SW480 (cell line): ENCODE measurements at regions not wholly inside any gene's neighbourhood (a gene's known extent, or its start where the extent isn't known, plus 50 kb on each side); places are given as distances from the start of the nearest gene placed in this dataset.
"Not testable (repeated sequence)": the region's sequence is repeated elsewhere in the genome, so short reads cannot be mapped to it uniquely, and the experiment has no call there.

ENCODE experiments used
- DNase-seq: peaks from one replicate; pipeline ENCODE4 v3.0.0-alpha.2; 2016; ENCODE audit warnings: low spot score

- DNase-seq, result not testable (repeated sequence)
Measured at GRCh38 chr15:24509714-24510113, 165.9 kb upstream of the NPAP1 start.

DNA sequence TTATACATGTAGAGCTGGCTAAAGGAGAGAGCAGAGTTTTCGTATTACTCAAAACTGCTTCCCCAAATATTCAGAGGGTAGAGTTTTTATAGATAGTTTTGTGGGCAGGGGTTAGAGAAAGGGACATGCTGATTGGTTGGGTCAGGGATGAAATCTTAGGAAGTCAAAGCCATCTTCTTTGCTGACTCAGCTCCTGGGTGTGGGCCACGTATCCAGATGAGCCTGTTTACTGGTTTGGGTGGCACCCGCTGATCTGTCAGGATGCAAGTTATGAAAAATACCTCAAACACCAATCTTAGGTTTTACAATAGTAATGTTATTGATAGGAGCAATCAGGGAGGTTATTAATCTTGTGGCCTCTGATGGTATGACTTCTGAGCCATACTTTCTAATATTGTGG is 164.0 kb upstream of the NPAP1 start:
- not testable (repeated sequence) for DNase-seq

GRCh38 chr15:24518772-24519171 is 156.8 kb upstream of the NPAP1 start:
- DNase-seq, result not testable (repeated sequence)

- not testable (repeated sequence) for DNase-seq
Measured at GRCh38 chr15:24531235-24531634, 144.3 kb upstream of the NPAP1 start.

GRCh38 chr15:24534032-24534431 is 141.5 kb upstream of the NPAP1 start:
- not testable (repeated sequence) for DNase-seq

- DNase-seq, result not testable (repeated sequence)
Measured at GRCh38 chr15:24557281-24557680, 118.3 kb upstream of the NPAP1 start.

- DNase-seq, result no peak
Measured at GRCh38 chr15:24607636-24608035, 67.9 kb upstream of the NPAP1 start.

- DNase-seq, result no peak
Measured at GRCh38 chr15:24617646-24618045, 57.9 kb upstream of the NPAP1 start.

DNA sequence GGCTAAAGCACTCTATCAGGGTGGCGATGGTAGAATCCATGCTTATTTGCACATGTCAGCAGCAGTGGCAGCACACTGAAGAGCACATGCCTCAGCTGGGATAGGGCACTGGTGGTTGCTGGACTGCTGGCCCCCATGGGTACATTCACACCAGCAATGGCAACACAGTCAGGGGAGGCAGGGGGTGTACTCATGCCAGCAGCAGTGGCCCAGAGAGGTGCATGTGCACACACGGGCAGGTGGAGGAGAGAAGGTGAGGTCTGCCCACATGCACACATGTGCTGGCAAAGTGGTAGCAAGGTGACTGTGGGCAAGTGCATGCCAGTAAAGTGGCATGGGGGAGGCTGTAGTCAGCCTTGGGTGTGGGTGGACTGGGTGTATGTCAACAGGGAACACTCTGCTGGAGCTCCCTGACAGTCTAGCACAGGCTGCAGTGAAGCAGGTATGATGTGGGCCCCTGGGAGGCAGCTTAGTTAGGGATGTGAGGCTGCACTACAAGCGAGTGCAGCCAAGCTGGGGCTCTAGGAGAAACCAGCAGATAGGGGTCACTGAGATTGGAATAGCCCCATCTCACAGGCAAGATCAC is 53.9 kb upstream of the NPAP1 start:
- no peak for DNase-seq
